SK-N-SH (cell line): ENCODE measurements at regions not wholly inside any gene's neighbourhood (a gene's known extent, or its start where the extent isn't known, plus 50 kb on each side); places are given as distances from the start of the nearest gene placed in this dataset.

Experiments used
- CTCF ChIA-PET: fragments of 300-600, 350-600 bp; formaldehyde crosslinking; extraction: SDS; loops from one replicate; lab custom pipeline; 2021; lab: Yijun Ruan, JAX
- POLR2A ChIA-PET: fragments of 350-600 bp; sonication (Branson Sonifier 250); formaldehyde crosslinking; extraction: SDS; loops from one replicate; lab custom pipeline; 2020; ENCODE audit warnings: antibody characterized with exemption, inconsistent platforms; lab: Yijun Ruan, JAX
- DNase-seq: peaks from one replicate; pipeline ENCODE4 v3.0.0; 2012
- H2AFZ ChIP-seq: fragments of 200-600 bp; sonication (generic); 2 replicates; pipeline ENCODE4 v1.8.1; 2016; ENCODE audit warnings: antibody characterized with exemption, mild to moderate bottlenecking, low read depth
- H3F3A ChIP-seq: fragments of 200-600 bp; sonication (generic); replicated peaks from 2 replicates; pipeline ENCODE3; 2016; ENCODE audit warnings: antibody characterized with exemption, mild to moderate bottlenecking; ENCODE audit not compliant: insufficient read depth
- H3K27ac ChIP-seq, 2 experiments: fragments of 200-500 bp in 1 of 2; fragments of 200-600 bp in 1 of 2; sonication (Bioruptor generic) in 1 of 2; sonication (generic), shearing (Covaris generic) in 1 of 2; 2 replicates each; pipeline versions ENCODE4 v1.5.1 to v1.6.1; 2014 to 2016; ENCODE audit warnings: low read depth in 2 of 2, inconsistent platforms in 1 of 2, low read length in 1 of 2, mild to moderate bottlenecking in 1 of 2, mixed read lengths in 1 of 2
- H3K27me3 ChIP-seq: fragments of 200-600 bp; sonication (generic), shearing (Covaris generic); 2 replicates; pipeline ENCODE4 v1.6.1; 2016; ENCODE audit warnings: mixed run types; ENCODE audit not compliant: insufficient read depth
- H3K36me3 ChIP-seq, 2 experiments: fragments of 200-500 bp in 1 of 2; fragments of 200-600 bp in 1 of 2; sonication (Bioruptor generic) in 1 of 2; sonication (generic) in 1 of 2; replicated peaks in 1 of 2; 2 replicates each; pipeline versions ENCODE3 to v1.5.1; 2014 to 2016; ENCODE audit warnings: low read length in 1 of 2, mild to moderate bottlenecking in 1 of 2; ENCODE audit not compliant: insufficient read depth in 2 of 2, control insufficient read depth in 1 of 2
- H3K4me1 ChIP-seq, 2 experiments: fragments of 200-500 bp in 1 of 2; fragments of 200-600 bp in 1 of 2; sonication (Bioruptor generic) in 1 of 2; sonication (generic), shearing (Covaris generic) in 1 of 2; 2 replicates each; pipeline versions ENCODE4 v1.5.1 to v1.6.1; 2014 to 2016; ENCODE audit warnings: low read depth in 1 of 2, low read length in 1 of 2, mixed run types in 1 of 2; ENCODE audit not compliant: insufficient read depth in 2 of 2, control insufficient read depth in 1 of 2
- H3K4me2 ChIP-seq: fragments of 200-600 bp; sonication (generic), shearing (Covaris generic); 2 replicates; pipeline ENCODE4 v1.6.1; 2017; ENCODE audit warnings: mixed run types
- H3K4me3 ChIP-seq, 2 experiments: fragments of 200-500 bp in 1 of 2; fragments of 200-600 bp in 1 of 2; sonication (Bioruptor generic) in 1 of 2; sonication (generic), shearing (Covaris generic) in 1 of 2; 2 replicates each; pipeline versions ENCODE4 v1.5.1 to v1.8.1; 2014 to 2016; ENCODE audit warnings: low read depth in 2 of 2, inconsistent platforms in 1 of 2, low read length in 1 of 2, mild to moderate bottlenecking in 1 of 2, mixed read lengths in 1 of 2, moderate library complexity in 1 of 2
- H3K79me2 ChIP-seq: fragments of 200-600 bp; sonication (generic); 2 replicates; pipeline ENCODE4 v1.8.1; 2017; ENCODE audit warnings: mild to moderate bottlenecking; ENCODE audit not compliant: insufficient read depth
- H3K9ac ChIP-seq: fragments of 200-600 bp; sonication (generic); 2 replicates; pipeline ENCODE4 v1.6.1; 2017; ENCODE audit warnings: mixed run types
- H3K9me2 ChIP-seq: fragments of 200-600 bp; sonication (generic); 2 replicates; pipeline ENCODE4 v1.6.1; 2017; ENCODE audit warnings: mixed run types
- H3K9me3 ChIP-seq: fragments of 200-600 bp; sonication (generic); 2 replicates; pipeline ENCODE4 v1.6.1; 2017; ENCODE audit warnings: mixed run types, mild to moderate bottlenecking, moderate library complexity
- H4K20me1 ChIP-seq: fragments of 200-600 bp; sonication (generic); 2 replicates; pipeline ENCODE4 v1.6.1; 2017; ENCODE audit warnings: mild to moderate bottlenecking, mixed run types; ENCODE audit not compliant: insufficient read depth
- CHD2 ChIP-seq: fragments of 150-350 bp; IDR thresholded peaks from 2 replicates; pipeline ENCODE4 v1.6.1; 2018; ENCODE audit warnings: low read length; ENCODE audit not compliant: partially characterized antibody
- EP300 ChIP-seq, 2 experiments: IDR thresholded peaks; 2 replicates each; pipeline versions ENCODE4 v1.4.0 to v1.6.1; 2012; ENCODE audit warnings: borderline replicate concordance in 1 of 2, low read depth in 1 of 2, low read length in 1 of 2
- FOXM1 ChIP-seq: IDR thresholded peaks from 2 replicates; pipeline ENCODE4 v1.4.0; 2012; ENCODE audit warnings: low read depth, mild to moderate bottlenecking
- IRF3 ChIP-seq: fragments of 150-350 bp; IDR thresholded peaks from 2 replicates; pipeline ENCODE4 v1.6.1; 2016; ENCODE audit warnings: mild to moderate bottlenecking, low read depth, low read length
- MAX ChIP-seq: IDR thresholded peaks from 2 replicates; pipeline ENCODE4 v1.4.0; 2012; ENCODE audit warnings: low read depth
- MEF2A ChIP-seq: IDR thresholded peaks from 2 replicates; pipeline ENCODE4 v1.4.0; 2012; ENCODE audit warnings: low read depth, borderline replicate concordance
- MXI1 ChIP-seq: IDR thresholded peaks from 2 replicates; pipeline ENCODE4 v1.6.1; 2012; ENCODE audit warnings: mild to moderate bottlenecking, low read depth, low read length, improper control_type of control experiment
- NFIC ChIP-seq: IDR thresholded peaks from 2 replicates; pipeline ENCODE4 v1.4.0; 2012; ENCODE audit warnings: borderline replicate concordance
- NRF1 ChIP-seq: IDR thresholded peaks from 2 replicates; pipeline ENCODE4 v1.6.1; 2012; ENCODE audit warnings: low read depth, mild to moderate bottlenecking, low read length
- PBX3 ChIP-seq: IDR thresholded peaks from 2 replicates; pipeline ENCODE4; 2012
- REST ChIP-seq: IDR thresholded peaks from 2 replicates; pipeline ENCODE4 v1.6.1; 2012; ENCODE audit warnings: mild to moderate bottlenecking, low read depth, low read length, moderate library complexity
- RFX5 ChIP-seq: IDR thresholded peaks from 2 replicates; pipeline ENCODE4 v1.6.1; 2012; ENCODE audit warnings: mild to moderate bottlenecking, improper control_type of control experiment, low read length
- SMC3 ChIP-seq: IDR thresholded peaks from 2 replicates; pipeline ENCODE4 v1.6.1; 2012; ENCODE audit warnings: low read depth, low read length, improper control_type of control experiment
- TAF1 ChIP-seq: IDR thresholded peaks from 2 replicates; pipeline ENCODE4 v1.6.1; 2012; ENCODE audit warnings: low read depth, mild to moderate bottlenecking, low read length, moderate library complexity, borderline replicate concordance
- TCF12 ChIP-seq: IDR thresholded peaks from 2 replicates; pipeline ENCODE4 v1.4.0; 2012
- TEAD4 ChIP-seq: IDR thresholded peaks from 2 replicates; pipeline ENCODE4 v1.4.0; 2012; ENCODE audit warnings: mild to moderate bottlenecking, borderline replicate concordance; ENCODE audit not compliant: insufficient read depth
- ZBTB33 ChIP-seq: IDR thresholded peaks from 2 replicates; pipeline ENCODE4 v1.4.0; 2012; ENCODE audit warnings: low read depth, borderline replicate concordance
- WGBS: methylation state at CpG from one replicate; pipeline ENCODE4 v1.1.6; 2017; ENCODE audit warnings: low lambda C conversion rate; 5-methylcytosine and 5-hydroxymethylcytosine counted together

GRCh38 chr9:2477755-2478154 lies 143.8 kb upstream of the VLDLR start:
- Histone ChIP-seq H3K9me3 (no peaks in the 10 kb centered on the region), H3K79me2 (no peaks in the 10 kb centered on the region), H3F3A (no peaks in the 10 kb centered on the region), H4K20me1 (no peaks in the 10 kb centered on the region), H3K9me2 (no peaks in the 10 kb centered on the region), H2AFZ (no peak overlapping the region), H3K9ac (no peak overlapping the region), H3K4me2 (0 out of 2 replicates have a peak overlapping the region, but pooled peaks have one; percentile 8), H3K27ac (peak overlapping the region; percentile 1 to 58; a peak in 2 of 4 replicates), H3K4me1 (peaks cover 0 to 13% of the 10 kb centered on the region in 2 experiments; a peak in 2 of 4 replicates), H3K4me3 (no peak overlapping the region), H3K27me3 (no peaks in the 10 kb centered on the region), H3K36me3 (no peaks in the 10 kb centered on the region)
- 52% methylated on average over 1 of the region's 1 CpG for WGBS
- TF ChIP-seq ZBTB33 (no peak), EP300 (IDR thresholded peaks at IDR 0.05; ENCODE audit: borderline replicate concordance in 1 of 2, low read depth in 1 of 2, low read length in 1 of 2) (no peak), MAX (no peak), RFX5 (no peak), FOXM1 (no peak), SMC3 (no peak), MEF2A (no peak), TEAD4 (no peak), TCF12 (no peak), NFIC (no peak), MXI1 (no peak), TAF1 (no peak), CHD2 (no peak), REST (no peak), NRF1 (no peak), IRF3 (no peak), PBX3 (no peak)
- no peak for DNase-seq
- POLR2A ChIA-PET = no interaction called here
- CTCF ChIA-PET = interaction anchor here (0.9 to 1.1 kb wide), 2 partner anchors 8 kb away, joined by 3 to 4 read pairs; no protein-coding TSS in a partner anchor
